IPS-NIHi11 (cell line): ENCODE measurements at regions not wholly inside any gene's neighbourhood (a gene's known extent, or its start where the extent isn't known, plus 50 kb on each side); places are given as distances from the start of the nearest gene placed in this dataset.
A peak's percentile ranks its signal among the peaks of the same experiment; 100 is the strongest.
"Not testable (repeated sequence)": the region's sequence is repeated elsewhere in the genome, so short reads cannot be mapped to it uniquely, and the experiment has no call there.

Source experiments
- DNase-seq: peaks from one replicate; pipeline ENCODE4 v3.0.0; 2012; ENCODE audit warnings: mixed read lengths, low spot score

DNA sequence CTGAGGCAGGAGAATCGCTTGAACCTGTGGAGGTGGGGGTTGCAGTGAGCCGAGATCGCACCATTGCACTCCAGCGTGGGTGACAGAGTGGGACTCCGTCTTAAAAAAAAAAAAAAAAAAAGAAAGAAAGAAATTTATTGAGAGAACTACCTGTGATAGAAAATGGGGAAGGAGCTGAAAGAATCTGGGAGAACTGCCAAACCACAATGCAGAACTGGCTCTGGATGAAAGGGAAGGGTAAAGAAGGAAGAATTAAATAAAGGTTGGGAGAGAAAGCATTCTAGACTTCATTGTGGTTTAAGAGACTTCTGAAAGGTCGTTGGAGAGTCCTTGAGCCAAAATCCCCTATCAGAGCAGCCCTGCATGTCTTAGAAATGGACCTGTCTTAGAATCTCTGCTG is 567.9 kb upstream of the HTR2C start:
- DNase-seq, result no peak

DNA sequence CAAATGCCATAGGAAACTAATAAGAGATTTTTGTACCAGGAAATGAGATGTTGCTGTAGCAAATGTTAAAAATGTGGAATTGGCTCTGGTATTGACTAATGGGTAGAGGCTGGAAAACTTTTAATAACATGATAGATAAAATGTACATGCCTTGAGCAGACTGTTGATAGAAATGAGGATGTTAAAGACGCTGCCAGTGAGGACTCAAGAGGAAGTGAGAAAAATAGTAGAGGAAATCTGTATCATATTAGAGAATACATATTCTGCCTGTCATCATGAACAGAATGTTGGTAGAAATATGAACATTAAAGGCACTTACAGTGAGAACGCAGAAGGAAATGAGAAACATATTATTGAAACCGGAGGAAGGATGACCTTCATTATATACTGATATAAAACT is 577.2 kb upstream of the HTR2C start:
- no peak for DNase-seq

DNA sequence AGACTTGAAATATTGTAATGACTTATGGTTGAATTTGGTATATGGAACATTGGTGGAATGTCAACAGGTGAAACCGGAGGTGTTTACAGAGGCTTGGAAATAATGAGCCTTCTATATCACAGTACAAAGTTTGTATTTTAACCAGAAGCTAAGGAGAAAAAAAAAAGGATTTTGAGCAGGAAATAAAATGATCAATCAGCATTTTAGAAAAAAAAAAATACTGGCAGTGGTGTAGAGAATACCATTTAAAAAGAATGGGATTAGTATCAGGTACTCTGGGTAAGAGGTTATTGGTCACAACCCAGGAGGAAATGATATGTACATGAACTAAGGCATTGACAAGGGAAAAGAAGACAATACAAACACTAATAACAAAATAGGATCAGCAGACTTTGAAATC is 587.1 kb upstream of the HTR2C start:
- DNase-seq, result no peak

DNA sequence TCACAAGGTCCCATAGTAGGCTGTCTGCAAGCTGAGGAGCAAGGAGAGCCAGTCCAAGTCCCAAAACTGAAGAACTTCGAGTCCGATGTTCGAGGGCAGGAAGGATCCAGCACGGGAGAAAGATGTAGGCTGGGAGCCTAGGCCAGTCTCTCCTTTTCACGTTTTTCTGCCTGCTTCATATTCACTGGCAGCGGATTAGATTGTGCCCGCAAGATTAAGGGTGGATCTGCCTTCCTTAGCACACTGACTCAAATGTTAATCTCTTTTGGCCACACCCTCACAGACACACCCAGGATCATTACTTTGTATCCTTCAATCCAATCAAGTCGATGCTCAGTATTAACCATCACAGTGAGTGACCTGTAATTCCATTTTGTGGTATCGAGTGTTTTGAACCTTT is 592.2 kb upstream of the HTR2C start:
- not testable (repeated sequence) for DNase-seq

DNA sequence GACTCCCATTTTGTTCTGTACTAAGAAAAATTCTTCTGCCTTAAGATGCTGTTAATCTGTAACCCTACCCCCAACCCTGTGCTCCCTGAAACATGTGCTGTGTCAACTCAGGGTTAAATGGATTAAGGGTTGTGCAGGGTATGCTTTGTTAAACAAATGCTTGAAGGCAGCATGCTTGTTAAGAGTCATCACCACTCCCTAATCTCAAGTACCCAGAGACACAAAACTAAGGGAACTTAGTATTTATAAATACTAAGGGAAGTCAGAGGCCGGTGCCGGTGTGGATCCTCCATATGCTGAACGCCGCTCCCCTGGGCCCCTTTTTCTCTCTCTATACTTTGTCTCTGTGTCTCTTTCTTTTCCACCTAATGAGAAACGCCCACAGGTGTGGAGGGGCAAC is 593.2 kb upstream of the HTR2C start:
- not testable (repeated sequence) for DNase-seq

DNA sequence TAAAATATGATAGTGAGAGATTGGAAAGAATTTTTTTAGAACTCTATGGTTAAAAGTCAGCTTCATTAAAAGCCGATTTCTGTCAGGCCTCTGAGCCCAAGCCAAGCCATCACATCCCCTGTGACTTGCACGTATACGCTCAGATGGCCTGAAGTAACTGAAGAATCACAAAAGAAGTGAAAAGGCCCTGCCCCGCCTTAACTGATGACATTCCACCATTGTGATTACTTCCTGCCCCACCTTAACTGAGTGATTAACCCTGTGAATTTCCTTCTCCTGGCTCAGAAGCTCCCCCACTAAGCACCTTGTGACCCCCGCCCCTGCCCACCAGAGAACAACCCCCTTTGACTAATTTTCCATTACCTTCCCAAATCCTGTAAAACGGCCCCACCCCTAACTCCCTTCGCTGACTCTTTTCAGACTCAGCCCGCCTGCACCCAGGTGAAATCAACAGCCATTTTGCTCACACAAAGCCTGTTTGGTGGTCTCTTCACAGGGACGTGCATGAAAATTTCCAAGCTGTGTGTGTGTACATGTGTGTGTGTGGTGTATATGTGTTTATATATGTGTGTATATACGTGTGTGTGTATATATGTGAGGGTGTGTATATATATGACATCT is 595.5 kb upstream of the HTR2C start:
- not testable (repeated sequence) for DNase-seq

DNA sequence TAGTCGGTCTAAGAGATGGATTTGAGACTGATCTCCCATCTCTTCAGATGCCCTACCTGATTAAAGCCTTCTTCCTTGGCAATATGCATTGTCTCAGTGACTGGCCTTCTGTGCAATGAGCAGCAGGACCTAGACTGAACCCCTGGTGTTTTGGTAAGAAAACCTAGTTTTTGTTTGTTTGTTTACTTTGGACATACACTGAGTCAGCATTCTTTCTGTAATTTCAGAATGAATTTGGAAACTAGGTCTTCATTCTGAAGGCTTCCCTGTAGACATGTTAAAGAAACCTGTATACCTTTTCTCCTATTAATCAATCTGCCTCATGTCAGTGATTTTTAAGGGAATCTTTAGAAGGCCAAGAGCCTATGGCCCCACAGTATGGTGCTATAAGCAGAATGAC is 597.5 kb upstream of the HTR2C start:
- no peak for DNase-seq

DNA sequence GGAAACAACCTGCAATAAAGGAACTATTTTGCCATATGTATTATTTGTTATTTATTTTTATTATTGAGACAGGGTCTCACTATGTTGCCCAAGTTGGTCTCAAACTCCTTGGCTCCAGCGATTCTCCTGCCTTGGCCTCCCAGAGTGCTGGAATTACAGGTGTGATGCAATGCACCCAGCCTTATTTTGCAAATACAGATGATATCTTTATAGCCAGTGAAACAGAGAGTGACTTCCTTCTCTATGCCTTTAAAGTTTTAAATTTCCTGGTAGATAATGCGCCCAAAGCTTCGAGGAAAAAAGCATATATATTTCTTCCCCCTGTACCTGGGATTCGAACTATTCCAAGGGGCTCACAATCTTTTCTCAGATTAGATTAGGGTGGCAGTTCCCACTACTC is 601.1 kb upstream of the HTR2C start:
- DNase-seq, result no peak

DNA sequence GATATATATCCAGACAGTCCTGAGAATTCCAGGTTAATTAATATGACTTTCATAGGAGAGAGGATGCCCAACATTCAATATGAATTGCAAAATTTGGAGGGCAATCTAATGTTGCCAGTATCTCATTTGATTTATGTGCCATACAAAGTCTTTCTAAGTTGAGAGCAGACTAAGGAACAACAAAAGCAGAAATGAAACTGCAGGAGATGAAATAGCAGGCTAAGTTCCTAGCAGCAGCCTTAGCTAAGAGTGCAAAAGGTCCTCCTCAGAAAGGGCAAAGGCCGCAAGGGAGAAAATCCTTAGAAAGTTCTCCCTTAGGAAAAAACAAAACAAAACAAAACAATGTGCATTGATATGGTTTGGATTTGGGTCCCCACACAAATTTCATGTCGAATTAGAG is 602.9 kb upstream of the HTR2C start:
- no peak for DNase-seq

DNA sequence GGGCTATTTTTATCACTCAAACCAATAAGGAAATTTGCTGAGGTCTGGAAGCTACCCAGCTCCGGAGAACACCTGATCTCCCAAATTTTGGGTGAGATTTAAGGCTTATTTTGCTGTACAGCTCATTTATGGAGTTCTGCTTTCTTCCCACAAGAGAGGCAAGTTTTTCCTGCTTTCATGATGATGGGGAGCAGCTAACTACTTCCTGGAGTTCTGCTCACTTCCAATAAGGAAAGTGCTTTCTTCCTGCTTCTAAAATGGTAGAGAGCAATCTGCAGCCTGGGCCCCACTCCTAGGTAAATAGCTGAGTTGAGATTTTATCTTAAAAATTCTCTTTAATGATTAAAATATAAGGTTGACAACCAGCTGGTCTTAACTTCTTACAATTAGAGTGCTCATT is 606.0 kb upstream of the HTR2C start:
- no peak for DNase-seq

DNA sequence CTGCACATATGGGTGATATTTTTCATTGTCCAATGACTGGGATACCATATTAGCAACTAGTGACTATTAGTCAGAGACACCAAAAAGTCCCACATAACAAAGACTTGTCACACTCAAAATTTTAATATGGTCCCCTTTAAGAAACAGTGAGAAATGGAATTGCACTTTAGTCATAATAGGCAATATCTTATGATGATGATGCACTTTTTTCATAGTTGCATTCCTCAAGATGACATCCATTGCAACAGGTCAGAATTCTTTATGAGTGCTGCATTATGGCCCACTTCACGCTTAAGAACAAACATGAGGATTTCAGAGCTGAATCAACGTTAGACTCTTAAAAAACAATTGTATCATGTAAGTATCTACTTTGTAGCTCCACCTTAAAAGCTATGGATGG is 608.4 kb upstream of the HTR2C start:
- DNase-seq, result no peak

DNA sequence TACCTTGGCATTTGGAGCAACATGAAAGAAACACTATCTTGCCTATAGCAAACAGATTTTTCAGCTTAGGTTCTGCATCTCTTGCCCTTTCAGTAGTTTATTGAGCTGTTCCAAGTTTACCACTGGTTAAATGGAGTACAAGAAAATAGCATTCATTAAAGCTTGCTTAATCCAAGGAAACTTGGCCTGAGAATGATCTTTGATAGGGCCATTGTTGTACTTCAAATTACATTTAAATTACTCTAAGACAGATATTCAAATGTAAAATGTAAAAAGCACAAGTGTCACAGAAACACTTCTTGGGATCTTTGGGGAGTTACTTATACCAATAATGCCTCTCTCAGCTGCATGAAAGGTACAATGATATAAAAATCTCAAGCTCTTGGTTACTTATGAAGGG is 609.0 kb upstream of the HTR2C start:
- no peak for DNase-seq

DNA sequence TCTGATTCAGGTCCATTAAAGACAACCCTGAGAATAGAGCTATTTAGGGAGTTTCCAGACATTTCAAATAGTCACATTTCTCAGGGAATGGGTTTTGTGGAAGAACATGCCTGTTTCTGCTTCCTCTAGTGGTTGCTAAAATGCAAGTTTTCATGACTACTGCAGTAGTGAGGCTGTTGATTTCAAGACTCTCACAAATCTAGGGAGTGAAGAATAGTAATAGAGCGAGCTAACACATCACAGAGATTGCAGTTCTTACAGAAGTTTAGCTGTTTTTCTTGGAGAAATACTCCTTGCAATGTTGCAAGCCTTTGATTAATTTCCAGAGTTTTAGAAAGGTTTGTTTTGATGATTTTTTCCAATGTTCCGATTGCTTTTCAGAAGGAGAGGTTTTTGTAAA is 610.2 kb upstream of the HTR2C start:
- no peak for DNase-seq

DNA sequence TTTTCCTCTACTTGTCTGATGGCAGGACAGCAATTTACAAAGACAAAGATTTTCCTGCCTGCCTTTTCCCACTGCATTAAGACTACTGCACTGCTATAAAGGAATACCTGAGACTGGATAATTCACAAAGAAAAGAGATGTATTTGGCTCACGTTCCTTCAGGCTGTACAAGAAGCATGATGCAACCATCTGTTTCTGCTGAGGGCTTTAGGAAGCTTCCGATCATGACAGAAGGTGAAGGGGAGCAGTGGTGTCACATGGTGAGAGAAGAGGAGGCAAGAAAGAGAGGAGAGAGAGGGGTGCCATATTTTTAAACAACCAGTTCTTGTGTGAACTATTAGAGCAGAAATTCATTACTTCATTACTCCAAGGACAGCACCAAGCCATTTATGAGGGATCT is 617.1 kb upstream of the HTR2C start:
- no peak for DNase-seq

DNA sequence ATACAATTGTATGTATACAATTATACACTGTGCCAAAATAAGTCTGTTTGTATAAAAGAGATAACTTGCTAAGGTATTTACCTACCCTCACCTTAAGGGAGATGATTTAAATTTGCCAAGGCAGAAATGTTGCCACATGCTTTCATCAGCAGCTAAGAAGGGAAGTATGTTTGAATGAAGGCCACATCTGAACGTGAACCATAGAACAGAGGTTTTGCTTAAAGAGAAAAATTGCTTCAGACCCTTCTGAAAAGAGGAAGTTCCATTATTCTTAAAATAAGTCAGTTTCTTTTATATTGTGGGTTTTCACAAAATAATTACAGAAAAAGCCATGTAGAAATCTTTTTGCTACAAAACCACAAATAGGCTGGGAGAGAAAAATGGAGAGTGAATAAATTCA is 621.5 kb upstream of the HTR2C start:
- DNase-seq, result no peak

DNA sequence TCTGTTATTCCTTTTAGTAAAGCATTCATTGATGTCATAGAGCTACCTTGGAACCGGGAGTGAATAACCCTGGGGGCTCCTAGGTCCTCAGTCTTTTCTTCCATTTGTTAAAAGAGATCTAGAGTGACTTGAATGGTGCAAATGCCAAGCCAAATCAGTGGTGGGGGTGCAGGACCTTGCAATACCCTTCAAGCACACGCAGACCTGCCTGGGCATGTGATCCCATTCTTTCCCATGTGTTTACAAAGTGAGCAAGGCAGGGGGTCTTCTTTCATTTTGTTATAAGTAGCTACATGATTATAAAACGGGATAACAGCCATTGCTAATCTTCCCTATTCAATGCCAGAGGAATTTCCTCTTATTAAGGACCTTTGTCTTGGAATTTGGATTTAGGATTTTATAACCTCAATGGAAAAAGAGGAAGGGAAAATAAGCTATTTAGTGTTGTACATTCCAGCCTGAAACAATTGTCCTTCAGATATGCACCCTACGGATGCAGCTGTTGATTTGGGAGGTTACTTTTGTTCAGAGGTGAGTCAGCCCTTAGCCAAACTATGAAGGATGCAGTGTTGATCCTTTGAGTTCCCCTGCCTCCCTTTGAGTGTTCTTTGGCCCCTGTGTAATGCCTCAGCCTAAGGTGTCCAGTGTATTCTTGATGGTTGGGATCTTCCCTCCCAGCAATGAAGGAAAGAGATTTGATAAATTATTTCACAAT is 623.8 kb upstream of the HTR2C start:
- DNase-seq, result peak; percentile 6

DNA sequence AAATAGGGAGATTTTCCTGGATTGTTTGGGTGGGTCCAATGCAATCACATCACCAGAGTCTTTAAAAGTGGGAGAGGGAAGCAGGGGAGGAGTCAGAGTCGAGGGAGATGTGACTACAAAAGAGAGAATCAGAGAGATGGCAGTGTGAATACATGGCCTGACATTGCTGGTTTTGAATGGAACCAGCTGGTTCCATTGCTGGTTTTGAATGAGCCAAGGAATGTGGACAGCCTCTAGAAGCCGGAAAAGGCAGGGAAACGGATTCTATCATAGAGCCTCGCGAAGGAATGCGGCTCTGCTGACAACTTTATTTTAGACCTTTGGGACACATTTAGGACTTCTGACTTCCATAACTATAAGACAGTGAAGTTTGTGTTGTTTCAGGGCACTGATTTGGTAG is 627.0 kb upstream of the HTR2C start:
- no peak for DNase-seq

DNA sequence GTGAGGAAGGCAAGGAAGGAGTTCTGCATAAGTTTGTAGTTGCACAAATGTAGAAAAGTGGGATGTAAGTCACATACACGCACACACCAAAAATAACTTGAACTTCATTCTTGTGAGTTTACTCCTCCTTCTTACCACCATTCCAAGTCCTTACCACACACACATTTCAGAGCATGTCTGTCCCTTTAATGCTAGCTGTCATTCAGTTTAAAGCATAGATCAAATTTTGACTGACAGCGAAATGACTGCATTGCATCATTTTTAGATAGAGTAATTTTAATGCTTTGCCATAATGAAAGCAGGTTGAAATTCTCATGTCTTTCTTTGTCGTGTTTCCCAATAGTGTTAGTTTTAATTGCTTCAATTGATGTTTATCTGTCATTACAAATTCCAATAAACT is 629.6 kb upstream of the HTR2C start:
- DNase-seq, result no peak

DNA sequence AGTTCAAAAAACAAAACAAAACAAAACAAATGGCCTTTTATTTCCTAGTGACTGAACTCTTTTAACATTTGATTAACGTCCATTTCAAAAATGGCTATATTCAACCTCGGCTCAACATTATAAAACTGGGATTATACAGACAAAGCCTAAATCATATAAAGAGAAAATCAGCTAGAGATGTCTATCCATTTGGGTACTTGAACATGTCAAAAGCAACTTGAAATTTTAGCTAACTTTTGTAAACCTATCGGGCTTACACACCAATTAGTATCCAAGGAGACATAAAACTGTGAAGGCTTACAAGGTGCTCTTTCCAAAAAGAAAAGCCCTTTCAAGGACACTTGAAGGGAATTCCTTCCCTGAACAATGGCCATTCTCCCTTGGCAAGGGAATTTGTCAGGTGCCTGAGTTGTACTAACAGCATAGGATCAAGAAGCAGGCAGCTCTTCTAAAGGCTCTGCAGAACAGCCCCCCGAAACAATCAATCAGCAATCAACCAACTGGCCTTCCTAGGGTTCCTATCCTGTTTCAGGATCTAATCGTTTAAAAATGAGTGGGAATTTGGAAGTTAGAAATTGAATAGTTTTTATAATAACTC is 633.7 kb upstream of the HTR2C start:
- DNase-seq, result no peak

DNA sequence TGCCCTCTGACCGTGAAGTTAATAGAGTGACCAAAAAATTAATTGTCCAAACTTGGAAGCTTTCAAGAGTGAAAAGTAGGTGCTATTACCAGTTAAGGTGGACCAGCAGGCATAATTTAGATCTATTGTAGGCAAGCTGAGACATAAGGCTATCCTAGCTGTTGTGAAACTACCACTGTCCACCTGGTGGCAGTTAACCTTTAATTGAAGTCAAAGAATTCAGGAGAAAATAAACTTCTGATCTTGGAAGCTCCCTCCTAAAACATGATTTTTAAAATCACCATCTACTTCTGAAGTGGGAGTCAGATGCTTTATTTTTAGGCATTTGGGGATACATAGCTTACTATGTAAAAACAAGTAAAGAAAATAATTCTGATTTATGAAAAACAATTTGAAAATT is 636.3 kb upstream of the HTR2C start:
- peak; percentile 17 for DNase-seq

DNA sequence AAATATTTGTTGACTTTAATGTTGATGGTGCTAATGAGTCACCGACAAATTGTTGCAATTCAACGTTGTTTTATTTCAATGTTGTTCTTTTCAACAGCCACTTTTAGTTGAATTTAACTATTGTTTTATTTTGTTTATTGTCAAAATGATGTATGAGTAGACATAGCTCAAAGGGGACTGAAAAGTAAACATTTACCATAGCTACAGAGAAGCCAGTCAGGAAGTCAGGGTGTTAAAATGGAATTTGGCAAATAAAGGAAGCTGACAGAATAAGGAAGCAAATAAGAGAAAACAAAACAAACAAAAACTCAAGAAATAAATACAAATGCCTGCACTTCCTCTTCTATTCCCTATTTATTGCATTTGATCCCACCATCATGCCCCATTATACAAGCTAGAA is 648.4 kb upstream of the HTR2C start:
- no peak for DNase-seq

DNA sequence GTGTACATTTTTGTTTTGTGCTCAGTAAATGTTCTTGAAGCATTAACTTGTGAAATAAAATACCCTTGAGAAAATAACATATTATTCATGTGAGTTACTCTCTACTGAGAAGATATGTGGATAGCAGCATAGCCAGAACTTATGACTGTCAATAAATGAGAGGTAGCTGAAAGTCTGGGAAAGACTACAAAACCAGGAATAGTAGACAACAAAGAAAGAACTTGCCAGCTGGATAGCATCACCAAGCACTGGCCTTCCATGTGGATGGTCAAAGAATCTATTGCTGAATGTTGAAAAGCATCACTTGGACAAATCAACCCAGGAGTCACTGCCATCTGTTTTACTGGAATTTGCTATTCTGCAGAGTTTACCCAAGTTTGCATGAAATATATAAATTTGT is 650.0 kb upstream of the HTR2C start:
- no peak for DNase-seq

DNA sequence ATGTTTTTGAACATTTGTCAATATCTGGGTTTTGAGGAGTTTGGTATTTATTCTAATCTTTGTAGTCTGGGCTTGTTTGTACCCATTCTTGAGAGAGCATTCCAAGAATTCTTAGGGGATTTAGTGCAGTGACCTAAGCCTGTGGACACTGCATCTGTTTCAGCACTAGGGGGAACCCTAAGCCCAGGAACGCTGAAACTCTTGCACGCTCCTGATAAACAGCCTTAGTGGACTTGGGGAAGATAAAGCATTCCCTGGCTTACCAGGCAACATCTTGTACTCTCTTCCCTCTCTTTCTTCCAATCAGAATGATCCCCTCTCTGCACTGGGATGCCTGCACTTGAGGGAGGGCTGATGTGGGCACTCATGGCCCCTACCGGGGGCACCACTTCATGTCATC is 654.9 kb upstream of the HTR2C start:
- DNase-seq, result peak; percentile 48

DNA sequence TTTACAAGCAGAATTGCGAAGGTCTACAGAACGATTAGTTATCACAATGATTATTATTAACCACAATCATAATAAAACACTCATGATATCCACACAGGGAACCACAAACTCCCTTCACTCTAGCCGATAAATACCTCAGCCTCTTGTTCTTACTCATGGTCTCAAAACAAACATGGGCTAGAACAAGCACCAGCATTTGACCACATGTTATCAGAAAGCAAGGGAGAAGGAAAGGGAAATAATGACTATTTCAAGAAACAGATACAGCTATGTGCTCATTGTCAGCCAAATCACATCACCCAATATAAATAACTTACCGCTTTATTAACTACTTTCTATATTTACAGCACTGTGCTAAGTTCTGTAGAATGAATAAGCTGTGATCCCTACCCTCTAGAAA is 663.2 kb upstream of the HTR2C start:
- no peak for DNase-seq
